Keratinocyte (primary cell): ENCODE measurements at regions not wholly inside any gene's neighbourhood (a gene's known extent, or its start where the extent isn't known, plus 50 kb on each side); places are given as distances from the start of the nearest gene placed in this dataset.

Source experiments
- DNase-seq: peaks from one replicate; pipeline ENCODE4 v3.0.0-alpha.2; 2011; ENCODE audit warnings: low read depth, missing footprints, low spot score
- FAIRE-seq: peaks from 2 replicates; lab custom pipeline; 2011; peaks lifted over from hg19 to GRCh38; lab: Jason Lieb, UNC
- H2AFZ ChIP-seq: 2 replicates; pipeline ENCODE4 v1.6.0; 2012; ENCODE audit warnings: low read length, control low read depth, inconsistent platforms; ENCODE audit not compliant: control insufficient read depth
- H3K27ac ChIP-seq: 2 replicates; pipeline ENCODE4 v1.5.1; 2011; ENCODE audit warnings: low read length; ENCODE audit not compliant: control insufficient read depth, insufficient read depth
- H3K27me3 ChIP-seq: 3 replicates; pipeline ENCODE4 v1.6.0; 2011; ENCODE audit warnings: low read length; ENCODE audit not compliant: control insufficient read depth, insufficient read depth; ENCODE audit errors: extremely low read depth
- H3K36me3 ChIP-seq, 2 experiments: 2 replicates in 1 of 2; 3 replicates in 1 of 2; pipeline ENCODE4 v1.5.1; 2011; ENCODE audit warnings: low read length in 2 of 2, mild to moderate bottlenecking in 1 of 2; ENCODE audit not compliant: control insufficient read depth in 2 of 2, insufficient read depth in 2 of 2; ENCODE audit errors: extremely low read depth in 1 of 2
- H3K4me1 ChIP-seq: 3 replicates; pipeline ENCODE4 v1.5.1; 2011; ENCODE audit warnings: low read length; ENCODE audit not compliant: control insufficient read depth, insufficient read depth; ENCODE audit errors: extremely low read depth
- H3K4me2 ChIP-seq: 3 replicates; pipeline ENCODE4 v1.6.0; 2011; ENCODE audit warnings: low read depth, low read length; ENCODE audit not compliant: control insufficient read depth, insufficient read depth; ENCODE audit errors: extremely low read depth
- H3K4me3 ChIP-seq, 3 experiments: fragments of 200-600 bp in 1 of 3; sonication (generic) in 1 of 3; 2 replicates in 2 of 3; 3 replicates in 1 of 3; pipeline ENCODE4 v1.5.1; 2011 to 2016; ENCODE audit warnings: low read length in 3 of 3, mild to moderate bottlenecking in 3 of 3, control low read depth in 2 of 3, inconsistent platforms in 1 of 3, low read depth in 1 of 3, mixed read lengths in 1 of 3, mixed run types in 1 of 3, moderate library complexity in 1 of 3; ENCODE audit not compliant: control insufficient read depth in 2 of 3, insufficient read depth in 2 of 3; ENCODE audit errors: extremely low read depth in 1 of 3
- H3K79me2 ChIP-seq: 2 replicates; pipeline ENCODE4 v1.6.0; 2012; ENCODE audit warnings: low read length; ENCODE audit not compliant: control insufficient read depth, insufficient read depth
- H3K9ac ChIP-seq: 3 replicates; pipeline ENCODE4 v1.6.0; 2011; ENCODE audit warnings: low read length; ENCODE audit not compliant: control insufficient read depth, insufficient read depth; ENCODE audit errors: extremely low read depth
- H3K9me1 ChIP-seq: 3 replicates; pipeline ENCODE4 v1.6.0; 2011; ENCODE audit warnings: low read length; ENCODE audit not compliant: control insufficient read depth, insufficient read depth; ENCODE audit errors: extremely low read depth
- H3K9me3 ChIP-seq: 2 replicates; pipeline ENCODE4 v1.5.1; 2012; ENCODE audit warnings: low read depth, low read length; ENCODE audit not compliant: control insufficient read depth
- H4K20me1 ChIP-seq: 3 replicates; pipeline ENCODE4 v1.6.0; 2011; ENCODE audit warnings: low read length; ENCODE audit not compliant: control insufficient read depth, insufficient read depth; ENCODE audit errors: extremely low read depth
- CTCF ChIP-seq, 3 experiments: IDR thresholded peaks in 1 of 3; conservative IDR thresholded peaks in 1 of 3; optimal IDR thresholded peaks in 1 of 3; 2 replicates in 2 of 3; 3 replicates in 1 of 3; pipeline versions ENCODE3 to v1.5.1; 2011; ENCODE audit warnings: low read length in 3 of 3, mild to moderate bottlenecking in 3 of 3, moderate library complexity in 2 of 3, control low read depth in 1 of 3, inconsistent platforms in 1 of 3; ENCODE audit not compliant: insufficient read depth in 2 of 3; ENCODE audit errors: extremely low read depth in 1 of 3
- EZH2 ChIP-seq: IDR thresholded peaks from one replicate; pipeline ENCODE4 v1.6.1; 2012; ENCODE audit warnings: inconsistent platforms, mild to moderate bottlenecking, low read length, moderate library complexity
- dilution Hi-C: fragments of 300-500 bp; cut with MboI; formaldehyde crosslinking; loops from one replicate; pipeline ENCODE4 v1.7.0; 2020; ENCODE audit warnings: low sequenced_read_pairs; ENCODE audit not compliant: extremely low pct_ligation_motif_present

DNA sequence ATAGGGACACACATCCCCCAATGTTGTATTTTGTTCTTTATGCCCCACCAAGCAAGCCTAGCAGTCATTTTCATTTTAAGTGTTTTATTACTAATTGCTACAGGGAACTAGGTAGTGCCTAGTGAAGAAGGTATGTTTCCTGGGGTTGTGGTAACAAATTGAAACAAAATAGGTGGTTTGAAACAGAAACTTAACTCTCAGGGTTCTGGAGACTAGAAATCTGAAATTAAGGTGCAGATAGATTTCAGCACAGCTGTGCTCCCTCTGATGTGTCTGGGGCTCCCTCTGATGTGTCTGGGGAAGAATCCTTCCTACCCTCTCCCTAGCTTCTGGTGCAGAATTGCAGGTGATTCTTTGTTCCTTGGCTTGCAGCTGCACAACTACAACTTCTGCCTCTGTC is 390.1 kb downstream of the ZFHX3 start:
- TF ChIP-seq CTCF (optimal IDR thresholded peaks at IDR 0.05 in 1 of 3, IDR thresholded peaks at IDR 0.05 in 1 of 3, conservative IDR thresholded peaks at IDR 0.05 in 1 of 3; ENCODE audit: extremely low read depth in 1 of 3, insufficient read depth in 2 of 3, low read length in 3 of 3) = no peak
- no peak for TF ChIP-seq EZH2
- Histone ChIP-seq H3K4me3 (no peak overlapping the region), H2AFZ (no peak overlapping the region), H3K9me3 (no peaks in the 10 kb centered on the region), H3K4me2 (no peak overlapping the region), H3K4me1 (no peaks in the 10 kb centered on the region), H3K27me3 (no peaks in the 10 kb centered on the region), H4K20me1 (no peaks in the 10 kb centered on the region), H3K36me3 (no peaks in the 10 kb centered on the region), H3K79me2 (no peaks in the 10 kb centered on the region), H3K9ac (no peak overlapping the region), H3K9me1 (no peaks in the 10 kb centered on the region), H3K27ac (no peak overlapping the region)
- no peak for FAIRE-seq
- no peak for DNase-seq
- dilution Hi-C loops = no loop called here

DNA sequence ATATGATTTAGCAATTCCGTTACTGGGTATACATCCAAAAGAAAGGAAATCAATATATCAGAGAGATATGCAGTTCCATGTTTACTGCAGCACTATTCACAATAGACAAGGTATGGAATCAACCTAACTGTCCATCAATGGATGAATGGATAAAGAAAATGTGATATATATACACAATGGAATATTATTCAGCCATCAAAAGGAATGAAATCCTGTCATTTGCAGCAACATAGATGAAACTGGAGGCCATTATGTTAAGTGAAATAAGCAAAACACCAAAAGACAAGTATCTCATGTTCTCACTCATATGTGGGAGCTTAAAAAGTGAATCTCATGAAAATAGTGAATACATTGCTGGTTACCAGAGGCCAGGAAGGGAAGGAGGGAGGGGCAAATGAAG is 390.8 kb downstream of the ZFHX3 start:
- Histone ChIP-seq H3K27me3 (no peaks in the 10 kb centered on the region), H3K9me3 (no peaks in the 10 kb centered on the region), H3K4me2 (no peak overlapping the region), H4K20me1 (no peaks in the 10 kb centered on the region), H3K9ac (no peak overlapping the region), H3K4me1 (no peaks in the 10 kb centered on the region), H3K36me3 (no peaks in the 10 kb centered on the region), H3K27ac (no peak overlapping the region), H3K79me2 (no peaks in the 10 kb centered on the region), H3K9me1 (no peaks in the 10 kb centered on the region), H2AFZ (no peak overlapping the region), H3K4me3 (no peak overlapping the region)
- dilution Hi-C loops = no loop called here
- DNase-seq (no peak), FAIRE-seq (no peak)
- TF ChIP-seq EZH2 (no peak), CTCF (optimal IDR thresholded peaks at IDR 0.05 in 1 of 3, IDR thresholded peaks at IDR 0.05 in 1 of 3, conservative IDR thresholded peaks at IDR 0.05 in 1 of 3; ENCODE audit: extremely low read depth in 1 of 3, insufficient read depth in 2 of 3, low read length in 3 of 3) (no peak)
